Keratinocyte (primary cell): ENCODE measurements at regions not wholly inside any gene's neighbourhood (a gene's known extent, or its start where the extent isn't known, plus 50 kb on each side); places are given as distances from the start of the nearest gene placed in this dataset.
"Not testable (repeated sequence)": the region's sequence is repeated elsewhere in the genome, so short reads cannot be mapped to it uniquely, and the experiment has no call there.

Experiments used
- DNase-seq: peaks from one replicate; pipeline ENCODE4 v3.0.0-alpha.2; 2011; ENCODE audit warnings: low read depth, missing footprints, low spot score
- FAIRE-seq: peaks from 2 replicates; lab custom pipeline; 2011; peaks lifted over from hg19 to GRCh38; lab: Jason Lieb, UNC
- H2AFZ ChIP-seq: 2 replicates; pipeline ENCODE4 v1.6.0; 2012; ENCODE audit warnings: low read length, control low read depth, inconsistent platforms; ENCODE audit not compliant: control insufficient read depth
- H3K27ac ChIP-seq: 2 replicates; pipeline ENCODE4 v1.5.1; 2011; ENCODE audit warnings: low read length; ENCODE audit not compliant: control insufficient read depth, insufficient read depth
- H3K27me3 ChIP-seq: 3 replicates; pipeline ENCODE4 v1.6.0; 2011; ENCODE audit warnings: low read length; ENCODE audit not compliant: control insufficient read depth, insufficient read depth; ENCODE audit errors: extremely low read depth
- H3K36me3 ChIP-seq, 2 experiments: 2 replicates in 1 of 2; 3 replicates in 1 of 2; pipeline ENCODE4 v1.5.1; 2011; ENCODE audit warnings: low read length in 2 of 2, mild to moderate bottlenecking in 1 of 2; ENCODE audit not compliant: control insufficient read depth in 2 of 2, insufficient read depth in 2 of 2; ENCODE audit errors: extremely low read depth in 1 of 2
- H3K4me1 ChIP-seq: 3 replicates; pipeline ENCODE4 v1.5.1; 2011; ENCODE audit warnings: low read length; ENCODE audit not compliant: control insufficient read depth, insufficient read depth; ENCODE audit errors: extremely low read depth
- H3K4me2 ChIP-seq: 3 replicates; pipeline ENCODE4 v1.6.0; 2011; ENCODE audit warnings: low read depth, low read length; ENCODE audit not compliant: control insufficient read depth, insufficient read depth; ENCODE audit errors: extremely low read depth
- H3K4me3 ChIP-seq, 3 experiments: fragments of 200-600 bp in 1 of 3; sonication (generic) in 1 of 3; 2 replicates in 2 of 3; 3 replicates in 1 of 3; pipeline ENCODE4 v1.5.1; 2011 to 2016; ENCODE audit warnings: low read length in 3 of 3, mild to moderate bottlenecking in 3 of 3, control low read depth in 2 of 3, inconsistent platforms in 1 of 3, low read depth in 1 of 3, mixed read lengths in 1 of 3, mixed run types in 1 of 3, moderate library complexity in 1 of 3; ENCODE audit not compliant: control insufficient read depth in 2 of 3, insufficient read depth in 2 of 3; ENCODE audit errors: extremely low read depth in 1 of 3
- H3K79me2 ChIP-seq: 2 replicates; pipeline ENCODE4 v1.6.0; 2012; ENCODE audit warnings: low read length; ENCODE audit not compliant: control insufficient read depth, insufficient read depth
- H3K9ac ChIP-seq: 3 replicates; pipeline ENCODE4 v1.6.0; 2011; ENCODE audit warnings: low read length; ENCODE audit not compliant: control insufficient read depth, insufficient read depth; ENCODE audit errors: extremely low read depth
- H3K9me1 ChIP-seq: 3 replicates; pipeline ENCODE4 v1.6.0; 2011; ENCODE audit warnings: low read length; ENCODE audit not compliant: control insufficient read depth, insufficient read depth; ENCODE audit errors: extremely low read depth
- H3K9me3 ChIP-seq: 2 replicates; pipeline ENCODE4 v1.5.1; 2012; ENCODE audit warnings: low read depth, low read length; ENCODE audit not compliant: control insufficient read depth
- H4K20me1 ChIP-seq: 3 replicates; pipeline ENCODE4 v1.6.0; 2011; ENCODE audit warnings: low read length; ENCODE audit not compliant: control insufficient read depth, insufficient read depth; ENCODE audit errors: extremely low read depth
- CTCF ChIP-seq, 3 experiments: IDR thresholded peaks in 1 of 3; conservative IDR thresholded peaks in 1 of 3; optimal IDR thresholded peaks in 1 of 3; 2 replicates in 2 of 3; 3 replicates in 1 of 3; pipeline versions ENCODE3 to v1.5.1; 2011; ENCODE audit warnings: low read length in 3 of 3, mild to moderate bottlenecking in 3 of 3, moderate library complexity in 2 of 3, control low read depth in 1 of 3, inconsistent platforms in 1 of 3; ENCODE audit not compliant: insufficient read depth in 2 of 3; ENCODE audit errors: extremely low read depth in 1 of 3
- EZH2 ChIP-seq: IDR thresholded peaks from one replicate; pipeline ENCODE4 v1.6.1; 2012; ENCODE audit warnings: inconsistent platforms, mild to moderate bottlenecking, low read length, moderate library complexity
- dilution Hi-C: fragments of 300-500 bp; cut with MboI; formaldehyde crosslinking; loops from one replicate; pipeline ENCODE4 v1.7.0; 2020; ENCODE audit warnings: low sequenced_read_pairs; ENCODE audit not compliant: extremely low pct_ligation_motif_present

- Histone ChIP-seq H3K36me3 (no peaks in the 10 kb centered on the region), H3K4me2 (no peak overlapping the region), H2AFZ (no peak overlapping the region), H3K4me3 (no peak overlapping the region), H3K9me3 (no peaks in the 10 kb centered on the region), H3K9me1 (no peaks in the 10 kb centered on the region), H3K4me1 (no peaks in the 10 kb centered on the region), H3K27me3 (no peaks in the 10 kb centered on the region), H3K79me2 (no peaks in the 10 kb centered on the region), H3K27ac (no peak overlapping the region), H4K20me1 (no peaks in the 10 kb centered on the region), H3K9ac (no peak overlapping the region)
- FAIRE-seq: no peak
- dilution Hi-C loops: no loop called here
- TF ChIP-seq CTCF (optimal IDR thresholded peaks at IDR 0.05 in 1 of 3, IDR thresholded peaks at IDR 0.05 in 1 of 3, conservative IDR thresholded peaks at IDR 0.05 in 1 of 3; ENCODE audit: extremely low read depth in 1 of 3, insufficient read depth in 2 of 3, low read length in 3 of 3) (no peak), EZH2 (no peak)
- DNase-seq: no peak
These were observed 490.9 kb upstream of the CBLB start for GRCh38 chr3:106359692-106360091.

- H3K4me1 ChIP-seq, H3K9ac ChIP-seq, dilution Hi-C loops, H3K9me3 ChIP-seq, H3K79me2 ChIP-seq, H3K9me1 ChIP-seq, H3K27ac ChIP-seq, H4K20me1 ChIP-seq, H3K4me3 ChIP-seq, H3K27me3 ChIP-seq, FAIRE-seq, H3K4me2 ChIP-seq, DNase-seq, H3K36me3 ChIP-seq, H2AFZ ChIP-seq: not testable (repeated sequence)
These were observed 492.1 kb upstream of the CBLB start for GRCh38 chr3:106360901-106361300.

GRCh38 chr3:106364477-106364876, 495.7 kb upstream of the CBLB start:
- H3K9me1 ChIP-seq: no peaks in the 10 kb centered on the region
- H4K20me1 ChIP-seq: no peaks in the 10 kb centered on the region
- H3K79me2 ChIP-seq: no peaks in the 10 kb centered on the region
- H3K36me3 ChIP-seq: no peaks in the 10 kb centered on the region
- no peak overlapping the region for H2AFZ ChIP-seq
- no peaks in the 10 kb centered on the region for H3K4me1 ChIP-seq
- DNase-seq: no peak
- dilution Hi-C loops: no loop called here
- no peak overlapping the region for H3K4me3 ChIP-seq
- no peak overlapping the region for H3K27ac ChIP-seq
- H3K9me3 ChIP-seq: no peaks in the 10 kb centered on the region
- H3K9ac ChIP-seq: no peak overlapping the region
- TF ChIP-seq CTCF (optimal IDR thresholded peaks at IDR 0.05 in 1 of 3, IDR thresholded peaks at IDR 0.05 in 1 of 3, conservative IDR thresholded peaks at IDR 0.05 in 1 of 3; ENCODE audit: extremely low read depth in 1 of 3, insufficient read depth in 2 of 3, low read length in 3 of 3): no peak
- TF ChIP-seq EZH2: no peak
- H3K27me3 ChIP-seq: no peaks in the 10 kb centered on the region
- H3K4me2 ChIP-seq: no peak overlapping the region
- no peak for FAIRE-seq
